Peyer's patch (tissue), 4 donors: ENCODE measurements at regions not wholly inside any gene's neighbourhood (a gene's known extent, or its start where the extent isn't known, plus 50 kb on each side); places are given as distances from the start of the nearest gene placed in this dataset.

Experiments used
- DNase-seq, 3 donors: peaks; one replicate each; pipeline ENCODE4 v3.0.0-alpha.2; 2017 to 2019
- H3K27ac ChIP-seq, 4 donors: fragments of 200-600 bp; sonication (generic); one replicate each; pipeline ENCODE4 v1.5.1; 2016 to 2019
- H3K27me3 ChIP-seq, 2 donors: fragments of 200-600 bp; sonication (generic); one replicate each; pipeline ENCODE4 v1.5.1; 2019
- H3K36me3 ChIP-seq, 3 donors: fragments of 200-600 bp; sonication (generic); one replicate each; pipeline ENCODE4 v1.5.1; 2016 to 2019
- H3K4me1 ChIP-seq, 4 donors: fragments of 200-600 bp; sonication (generic); one replicate each; pipeline ENCODE4 v1.5.1; 2016 to 2019
- H3K4me3 ChIP-seq, 4 donors: fragments of 200-600 bp; sonication (generic); 1 replicate in 3 of 4; 2 replicates in 1 of 4; pipeline ENCODE4 v1.5.1; 2016 to 2019; ENCODE audit warnings: mild to moderate bottlenecking in 1 of 4
- H3K9me3 ChIP-seq, 4 donors: fragments of 200-600 bp; sonication (generic); one replicate each; pipeline ENCODE4 v1.5.1; 2016 to 2019; ENCODE audit warnings: mild to moderate bottlenecking in 1 of 4
- POLR2A ChIP-seq, 2 donors: fragments of 450-650 bp; IDR thresholded peaks; one replicate each; pipeline ENCODE4 v1.5.1; 2017; ENCODE audit warnings: antibody characterized with exemption in 2 of 2, mild to moderate bottlenecking in 2 of 2, moderate library complexity in 2 of 2
- TF ChIP-seq, protein P1 (sequence below), 6 experiments: fragments of 450-650 bp in 4 of 6; fragments of 200-600 bp in 2 of 6; sonication (generic) in 1 of 6; IDR thresholded peaks; one replicate each; pipeline ENCODE4 v1.5.1; 2017 to 2019; ENCODE audit warnings: antibody characterized with exemption in 6 of 6, mild to moderate bottlenecking in 3 of 6, moderate library complexity in 1 of 6

DNA sequence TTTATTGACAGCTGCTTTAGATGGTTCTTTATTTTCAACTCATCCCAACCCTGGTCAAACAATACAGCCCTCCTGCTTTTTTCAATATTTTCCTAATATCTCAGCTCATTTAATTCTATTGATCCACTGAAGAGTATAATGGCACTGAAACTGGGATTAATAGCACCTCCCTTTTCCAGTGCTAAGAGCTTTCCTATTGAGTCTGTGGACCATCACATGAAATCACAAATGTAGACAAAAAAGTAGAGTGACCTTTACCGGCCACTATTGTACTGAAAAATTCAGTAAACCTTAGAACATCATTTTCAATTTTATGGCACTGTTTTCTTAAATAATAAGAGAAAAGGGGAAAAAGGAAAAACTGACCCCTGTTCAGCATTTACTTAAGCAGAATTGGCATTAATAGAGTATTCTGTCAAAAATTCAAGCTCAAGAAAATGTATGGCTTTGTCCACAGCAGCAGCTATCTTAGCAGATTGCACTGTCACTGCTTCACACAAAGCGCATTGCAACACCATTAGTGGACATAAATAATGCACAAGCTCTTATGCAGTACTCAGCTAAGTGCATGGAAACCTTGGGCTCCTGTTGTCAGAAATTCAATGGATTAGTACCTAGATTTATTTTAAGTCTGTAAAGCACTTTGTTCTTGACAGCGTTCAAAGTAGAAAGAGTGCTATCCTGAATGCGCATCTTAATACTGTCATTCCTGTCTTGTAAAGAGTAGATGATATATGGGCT, 851.0 kb upstream of the KLHL1 start:
- Histone ChIP-seq H3K4me3 (no peak overlapping the region), H3K36me3 (no peaks in the 10 kb centered on the region), H3K27ac (no peak overlapping the region), H3K9me3 (no peaks in the 10 kb centered on the region), H3K4me1 (no peaks in the 10 kb centered on the region), H3K27me3 (no peaks in the 10 kb centered on the region)
- DNase-seq: no peak
- no peak for TF ChIP-seq POLR2A (IDR thresholded peaks at IDR 0.05)
- TF ChIP-seq, protein P1, sequence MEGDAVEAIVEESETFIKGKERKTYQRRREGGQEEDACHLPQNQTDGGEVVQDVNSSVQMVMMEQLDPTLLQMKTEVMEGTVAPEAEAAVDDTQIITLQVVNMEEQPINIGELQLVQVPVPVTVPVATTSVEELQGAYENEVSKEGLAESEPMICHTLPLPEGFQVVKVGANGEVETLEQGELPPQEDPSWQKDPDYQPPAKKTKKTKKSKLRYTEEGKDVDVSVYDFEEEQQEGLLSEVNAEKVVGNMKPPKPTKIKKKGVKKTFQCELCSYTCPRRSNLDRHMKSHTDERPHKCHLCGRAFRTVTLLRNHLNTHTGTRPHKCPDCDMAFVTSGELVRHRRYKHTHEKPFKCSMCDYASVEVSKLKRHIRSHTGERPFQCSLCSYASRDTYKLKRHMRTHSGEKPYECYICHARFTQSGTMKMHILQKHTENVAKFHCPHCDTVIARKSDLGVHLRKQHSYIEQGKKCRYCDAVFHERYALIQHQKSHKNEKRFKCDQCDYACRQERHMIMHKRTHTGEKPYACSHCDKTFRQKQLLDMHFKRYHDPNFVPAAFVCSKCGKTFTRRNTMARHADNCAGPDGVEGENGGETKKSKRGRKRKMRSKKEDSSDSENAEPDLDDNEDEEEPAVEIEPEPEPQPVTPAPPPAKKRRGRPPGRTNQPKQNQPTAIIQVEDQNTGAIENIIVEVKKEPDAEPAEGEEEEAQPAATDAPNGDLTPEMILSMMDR (IDR thresholded peaks at IDR 0.05): no peak

DNA sequence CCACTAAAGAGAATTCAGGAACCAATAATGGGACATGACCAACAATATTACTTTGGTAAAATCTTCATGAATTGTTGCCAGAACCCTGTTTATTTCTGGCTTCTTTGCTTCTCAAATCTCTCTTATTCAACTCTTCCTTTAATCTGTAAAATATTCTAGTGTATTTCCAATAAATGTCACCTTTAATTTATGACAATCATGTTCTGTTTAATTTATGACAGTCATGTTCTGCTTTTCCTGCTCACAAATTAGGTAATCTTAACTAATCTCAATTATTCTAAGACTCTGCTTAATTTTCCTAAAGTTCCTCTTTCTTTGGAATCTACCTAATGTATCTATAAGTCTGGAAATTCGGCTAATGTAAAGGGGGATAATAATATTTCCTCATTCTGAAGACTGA, 847.6 kb upstream of the KLHL1 start:
- H3K4me1 ChIP-seq: no peaks in the 10 kb centered on the region
- no peak overlapping the region for H3K27ac ChIP-seq
- TF ChIP-seq, protein P1 (IDR thresholded peaks at IDR 0.05): no peak
- TF ChIP-seq POLR2A (IDR thresholded peaks at IDR 0.05): no peak
- H3K36me3 ChIP-seq: no peaks in the 10 kb centered on the region
- no peaks in the 10 kb centered on the region for H3K27me3 ChIP-seq
- H3K9me3 ChIP-seq: no peaks in the 10 kb centered on the region
- H3K4me3 ChIP-seq: no peak overlapping the region
- no peak for DNase-seq

DNA sequence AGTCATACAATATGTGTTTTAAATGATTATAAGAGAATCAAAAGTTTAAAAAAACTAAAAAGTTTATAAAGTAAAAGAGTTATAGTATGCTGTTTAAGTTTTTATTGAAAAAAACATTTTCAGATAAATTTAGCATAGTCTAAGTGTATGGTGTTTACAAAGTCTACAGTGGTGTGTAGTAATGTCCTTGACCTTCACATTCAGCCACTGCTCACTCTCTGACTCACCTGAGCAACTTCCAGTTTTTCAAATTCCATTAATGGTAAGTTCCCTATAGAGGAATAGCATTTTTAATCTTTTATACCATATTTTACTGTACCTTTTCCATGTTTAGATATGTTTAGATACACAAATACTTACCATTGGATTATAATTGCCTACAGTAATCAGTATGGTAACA, 842.4 kb upstream of the KLHL1 start:
- H3K27ac ChIP-seq: no peak overlapping the region
- no peaks in the 10 kb centered on the region for H3K4me1 ChIP-seq
- no peaks in the 10 kb centered on the region for H3K36me3 ChIP-seq
- TF ChIP-seq, protein P1 (IDR thresholded peaks at IDR 0.05): no peak
- no peak for TF ChIP-seq POLR2A (IDR thresholded peaks at IDR 0.05)
- no peak overlapping the region for H3K4me3 ChIP-seq
- DNase-seq: no peak
- no peaks in the 10 kb centered on the region for H3K27me3 ChIP-seq
- H3K9me3 ChIP-seq: no peaks in the 10 kb centered on the region

GRCh38 chr13:70945506-70945905, 837.3 kb upstream of the KLHL1 start:
- Histone ChIP-seq H3K27ac (no peak overlapping the region), H3K27me3 (no peaks in the 10 kb centered on the region), H3K9me3 (no peaks in the 10 kb centered on the region), H3K4me3 (no peak overlapping the region), H3K4me1 (no peaks in the 10 kb centered on the region), H3K36me3 (no peaks in the 10 kb centered on the region)
- DNase-seq: no peak
- TF ChIP-seq, protein P1 (IDR thresholded peaks at IDR 0.05): no peak
- TF ChIP-seq POLR2A (IDR thresholded peaks at IDR 0.05): no peak

DNA sequence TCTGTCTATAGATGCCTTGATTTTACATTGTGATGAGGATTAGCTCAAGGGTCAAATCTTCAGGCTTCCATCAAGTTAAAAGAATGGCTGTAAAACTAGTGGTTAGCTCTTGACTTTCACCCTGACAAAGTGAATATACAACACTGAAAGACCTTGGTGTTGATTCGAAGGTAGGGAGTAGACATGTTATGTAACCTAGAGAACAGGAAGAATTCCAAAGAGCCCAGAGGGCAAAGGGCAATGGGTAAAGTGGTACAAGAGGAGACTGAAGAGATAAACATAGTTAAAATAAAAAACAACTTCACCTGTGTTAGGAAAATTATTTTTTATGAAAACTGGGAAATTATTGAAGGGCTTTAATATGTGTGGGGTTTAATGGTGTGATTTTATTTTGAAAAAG, 833.2 kb upstream of the KLHL1 start:
- Histone ChIP-seq H3K36me3 (no peaks in the 10 kb centered on the region), H3K4me1 (no peaks in the 10 kb centered on the region), H3K9me3 (no peaks in the 10 kb centered on the region), H3K4me3 (no peak overlapping the region), H3K27ac (no peak overlapping the region), H3K27me3 (no peaks in the 10 kb centered on the region)
- DNase-seq: no peak
- TF ChIP-seq POLR2A (IDR thresholded peaks at IDR 0.05): no peak

DNA sequence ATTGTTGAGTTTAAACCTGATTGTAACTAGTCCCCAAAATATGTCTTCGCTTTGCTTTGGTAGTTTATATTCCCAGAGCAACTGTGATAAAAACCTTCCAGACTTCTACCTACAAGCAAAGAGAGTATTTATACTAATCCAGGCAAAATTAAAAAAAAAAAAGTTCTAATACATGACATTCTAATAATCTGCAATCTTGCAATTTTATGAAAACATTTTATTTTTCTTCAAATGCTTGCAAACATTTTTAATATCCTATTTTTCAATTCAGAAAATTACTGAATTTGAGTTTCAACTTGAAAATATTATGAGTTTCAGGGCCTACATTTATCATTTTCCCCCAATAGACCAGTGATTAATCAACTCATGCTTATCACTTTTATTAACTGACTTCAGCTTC, 830.2 kb upstream of the KLHL1 start:
- no peak overlapping the region for H3K27ac ChIP-seq
- H3K9me3 ChIP-seq: no peaks in the 10 kb centered on the region
- H3K4me1 ChIP-seq: no peaks in the 10 kb centered on the region

More for the DNA sequence above, 830.2 kb upstream of the KLHL1 start:
- DNase-seq: no peak
- no peak overlapping the region for H3K4me3 ChIP-seq
- H3K36me3 ChIP-seq: no peaks in the 10 kb centered on the region
- TF ChIP-seq, protein P1 (IDR thresholded peaks at IDR 0.05): no peak
- TF ChIP-seq POLR2A (IDR thresholded peaks at IDR 0.05): no peak
- H3K27me3 ChIP-seq: no peaks in the 10 kb centered on the region
